Inferior parietal cortex (tissue), 1 donor: ENCODE measurements at regions not wholly inside any gene's neighbourhood (a gene's known extent, or its start where the extent isn't known, plus 50 kb on each side); places are given as distances from the start of the nearest gene placed in this dataset.
A peak's percentile ranks its signal among the peaks of the same experiment; 100 is the strongest.
"Not testable (repeated sequence)": the region's sequence is repeated elsewhere in the genome, so short reads cannot be mapped to it uniquely, and the experiment has no call there.

Experiments used
- DNase-seq: peaks from one replicate; pipeline ENCODE4 v3.0.0-alpha.2; 2016; ENCODE audit errors: extremely low spot score

GRCh38 chr6:115551527-115551926 lies 509.2 kb downstream of the FRK start:
- DNase-seq: peak; percentile 58

DNA sequence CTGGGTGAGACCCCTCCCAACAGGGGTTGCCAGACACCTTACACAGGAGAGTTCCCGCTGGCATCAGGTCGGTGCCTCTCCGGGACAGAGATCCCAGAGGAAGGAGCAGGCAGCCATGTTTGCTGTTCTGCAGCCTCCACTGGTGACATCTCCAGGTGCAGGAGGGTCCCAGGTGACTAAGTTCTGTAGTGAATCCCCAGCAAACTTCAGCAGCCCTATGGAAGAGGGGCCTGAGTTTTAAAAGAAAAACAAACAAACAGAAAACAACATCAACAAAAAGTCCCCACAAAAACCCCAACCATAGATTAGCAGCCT lies 515.1 kb downstream of the FRK start:
- no peak for DNase-seq

DNA sequence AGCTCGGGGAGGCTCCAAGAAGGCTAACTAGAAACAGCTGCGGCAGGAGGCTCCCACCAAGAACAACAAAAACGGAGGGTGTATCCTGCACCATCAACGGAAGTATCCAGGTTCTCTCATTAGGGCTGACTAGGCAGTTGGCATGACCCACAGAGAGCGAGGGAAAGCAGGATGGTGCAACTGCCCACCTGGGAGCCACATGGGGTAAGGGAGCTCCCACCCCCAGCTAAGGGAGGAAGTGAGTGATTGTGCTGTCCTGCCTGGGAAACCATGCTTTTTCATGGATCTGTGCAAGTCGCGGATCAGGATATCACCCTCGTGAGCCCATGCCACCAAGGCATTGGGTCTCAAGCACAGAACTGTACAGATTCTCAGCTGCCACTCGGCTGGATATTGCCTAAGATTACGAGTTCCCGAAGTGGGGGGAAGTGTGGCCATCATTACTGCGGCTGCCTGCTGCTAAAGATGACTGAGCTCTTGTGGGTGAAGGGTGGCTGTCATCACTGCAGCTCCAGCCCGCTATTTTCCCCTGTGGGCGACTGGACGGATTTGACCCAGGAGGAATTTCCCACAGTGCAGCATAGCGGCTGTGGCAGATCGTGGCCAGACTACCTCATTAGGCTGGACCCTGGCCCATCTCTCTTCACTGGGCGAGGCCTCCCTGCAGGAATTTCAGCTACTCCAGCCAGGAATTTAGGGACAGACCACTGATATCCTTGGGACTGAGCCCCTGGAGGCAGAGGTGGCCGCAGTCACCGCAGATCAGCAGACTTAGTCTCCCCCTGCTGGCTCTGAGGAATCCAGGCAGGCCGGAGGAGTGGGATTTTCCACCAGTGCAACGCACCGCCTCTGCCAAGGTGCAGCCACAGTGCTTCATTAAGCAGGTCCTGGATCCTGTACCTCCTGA lies 515.7 kb downstream of the FRK start:
- DNase-seq: no peak

GRCh38 chr6:115540077-115540869 lies 520.4 kb downstream of the FRK start:
- no peak for DNase-seq

- DNase-seq: no peak
Observed at GRCh38 chr6:115539531-115539930, 521.2 kb downstream of the FRK start.

DNA sequence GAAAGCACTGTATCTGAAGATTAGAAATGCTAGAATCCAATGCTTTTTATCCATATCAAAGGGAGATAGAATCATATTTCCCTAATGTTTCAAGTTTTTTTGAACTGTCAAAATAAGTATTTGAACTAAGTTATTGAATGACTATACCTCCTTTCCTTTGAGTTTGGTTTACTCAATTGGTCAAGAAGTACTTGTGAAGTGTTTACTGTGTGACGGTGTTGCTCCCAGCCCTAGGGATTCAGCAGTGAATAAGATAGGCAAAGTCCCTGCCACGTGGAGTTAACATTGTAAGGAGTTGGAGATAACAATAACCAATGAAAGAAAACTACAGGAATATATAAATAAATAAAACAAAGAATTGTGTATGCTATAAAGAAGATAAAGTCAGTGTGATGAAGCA lies 535.9 kb downstream of the FRK start:
- no peak for DNase-seq

- not testable (repeated sequence) for DNase-seq
Observed at GRCh38 chr6:115521747-115522146, 538.9 kb downstream of the FRK start.

DNA sequence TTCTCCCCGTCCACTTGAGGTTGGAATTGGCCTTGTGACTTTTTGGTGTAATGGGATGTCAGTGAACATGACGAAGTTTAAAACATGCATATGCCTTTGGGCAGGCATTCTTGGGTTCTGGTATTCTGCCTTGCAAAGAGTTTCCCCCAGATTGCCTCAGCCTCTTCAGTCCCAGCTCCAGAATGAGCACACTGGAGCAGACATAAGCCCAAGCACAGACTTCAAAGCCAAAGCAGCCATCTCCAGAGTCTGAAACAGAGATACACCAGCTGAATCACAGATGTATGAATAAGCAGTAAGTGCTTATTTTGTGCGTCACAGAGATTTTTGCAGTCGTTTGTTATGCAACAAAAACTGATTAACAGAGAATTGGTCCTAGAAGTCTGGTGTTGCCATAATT lies 546.0 kb downstream of the FRK start:
- no peak for DNase-seq

GRCh38 chr6:115512923-115513322 lies 547.8 kb downstream of the FRK start:
- no peak for DNase-seq

DNA sequence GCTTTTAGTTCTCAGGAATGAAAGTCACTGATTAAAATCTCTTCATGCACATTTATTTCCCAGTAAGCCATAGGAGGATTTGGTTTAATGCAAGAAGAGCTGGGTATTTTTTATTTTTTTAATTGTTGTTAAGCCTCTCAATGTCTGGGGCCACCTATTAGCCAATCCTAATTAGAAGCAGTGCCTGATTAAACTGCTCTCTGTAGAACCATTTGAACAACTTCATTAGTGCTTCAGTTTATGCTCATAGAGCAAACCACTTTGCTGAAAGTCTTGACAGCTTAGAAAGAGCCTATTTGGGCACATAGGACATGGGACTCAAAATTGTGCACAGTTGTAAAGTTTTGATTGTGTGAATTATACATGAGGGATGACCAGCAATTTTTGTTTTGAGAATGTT lies 548.9 kb downstream of the FRK start:
- DNase-seq: no peak

DNA sequence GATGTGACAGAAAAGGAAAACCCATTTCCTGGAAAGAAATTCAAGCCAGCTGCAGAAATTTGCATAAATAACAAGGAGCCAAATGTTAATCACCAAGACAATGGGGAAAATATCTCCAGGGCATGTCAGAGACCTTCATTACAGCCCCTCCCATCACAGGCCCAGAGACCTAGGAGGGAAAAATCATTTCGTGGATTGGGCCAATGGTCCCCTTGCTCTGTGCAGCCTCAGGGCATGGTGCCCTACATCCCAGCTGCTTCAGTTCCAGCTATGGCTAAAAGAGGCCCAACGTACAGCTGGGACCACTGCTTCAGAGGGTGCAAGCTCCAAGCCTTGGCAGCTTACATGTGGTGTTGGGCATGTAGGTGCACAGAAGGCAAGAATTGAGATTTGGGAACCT lies 558.3 kb downstream of the FRK start:
- not testable (repeated sequence) for DNase-seq

- DNase-seq: no peak
Observed at GRCh38 chr6:115495184-115495583, 565.5 kb downstream of the FRK start.

DNA sequence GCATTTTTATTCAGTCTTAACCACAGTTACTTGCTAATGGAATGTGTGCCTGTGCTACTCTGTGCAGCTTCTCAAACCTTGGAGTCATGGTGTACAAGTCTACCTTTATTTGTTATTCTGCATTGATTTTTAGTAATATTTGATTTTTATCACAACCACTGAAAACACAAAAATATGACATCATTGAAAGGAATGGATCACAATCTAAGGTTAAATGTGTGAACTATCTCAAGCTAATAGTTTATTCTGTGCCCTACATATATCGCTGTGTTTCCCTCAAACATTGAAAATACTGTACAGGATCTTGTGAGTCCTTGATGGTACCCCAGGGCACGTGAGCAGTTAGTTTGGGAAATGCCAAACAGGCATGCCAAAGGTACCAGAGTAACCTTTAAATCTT lies 573.4 kb downstream of the FRK start:
- no peak for DNase-seq

DNA sequence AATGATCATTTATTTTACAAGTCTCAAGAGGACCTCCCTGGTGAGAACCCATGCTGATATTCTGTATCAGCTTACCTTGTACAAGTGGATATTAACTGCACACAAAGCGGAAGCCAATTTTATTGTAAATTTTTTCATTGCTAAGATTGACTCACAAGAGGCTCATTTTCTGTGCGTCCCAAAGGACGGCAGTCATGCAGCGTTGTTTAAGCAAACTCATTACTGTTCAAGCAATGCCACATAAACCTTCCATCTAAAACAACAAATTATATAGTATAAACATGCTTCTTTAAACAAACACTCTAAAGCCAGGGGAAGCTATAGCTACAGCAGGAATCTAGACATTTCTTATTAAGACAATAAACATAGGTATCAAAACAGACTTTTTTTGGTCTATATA lies 575.3 kb downstream of the FRK start:
- no peak for DNase-seq

DNA sequence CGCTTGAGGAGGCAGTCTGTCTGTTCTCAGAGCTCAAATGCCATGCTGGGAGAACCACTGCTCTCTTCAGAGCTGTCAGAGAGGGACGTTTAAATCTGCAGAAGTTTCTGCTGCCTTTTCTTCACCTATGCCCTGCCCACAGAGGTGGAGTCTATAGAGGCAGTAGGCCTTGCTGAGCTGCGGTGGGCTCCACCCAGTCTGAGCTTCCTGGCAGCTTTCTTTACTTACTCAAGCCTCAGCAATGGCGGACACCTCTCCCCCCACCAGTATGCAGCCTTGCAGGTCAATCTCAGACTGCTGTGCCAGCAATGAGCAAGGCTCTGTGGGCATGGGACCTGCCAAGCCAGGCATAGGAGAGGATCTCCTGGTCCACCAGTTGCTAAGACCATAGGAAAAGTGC lies 580.1 kb downstream of the FRK start:
- DNase-seq: not testable (repeated sequence)

DNA sequence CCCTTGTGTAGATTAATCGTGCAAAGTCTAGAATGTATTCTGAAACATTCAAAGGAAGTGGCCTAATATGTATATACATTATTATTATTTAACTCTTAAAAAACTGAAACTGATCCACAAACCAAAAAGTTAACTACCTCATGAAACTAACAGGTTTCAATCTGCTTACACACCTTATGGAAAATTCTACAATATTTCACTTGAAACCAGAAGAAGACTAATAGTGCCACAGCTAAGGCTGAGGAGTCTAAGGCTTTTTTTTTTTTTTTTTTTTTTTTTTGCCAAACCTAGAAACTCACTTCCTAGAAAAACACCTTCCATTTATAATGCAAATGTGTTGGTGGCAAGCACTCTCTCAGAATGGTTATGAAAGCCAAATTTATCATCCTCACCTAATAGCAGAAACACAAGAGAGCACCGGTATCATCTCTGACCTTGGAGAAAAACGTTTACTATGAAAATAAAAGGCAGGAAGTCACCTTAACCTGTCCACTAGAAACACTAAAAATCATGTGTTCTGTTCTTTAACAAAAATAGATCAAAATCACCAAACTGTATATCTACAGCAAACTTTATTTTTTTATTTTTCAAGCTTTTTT lies 586.1 kb downstream of the FRK start:
- DNase-seq: no peak

DNA sequence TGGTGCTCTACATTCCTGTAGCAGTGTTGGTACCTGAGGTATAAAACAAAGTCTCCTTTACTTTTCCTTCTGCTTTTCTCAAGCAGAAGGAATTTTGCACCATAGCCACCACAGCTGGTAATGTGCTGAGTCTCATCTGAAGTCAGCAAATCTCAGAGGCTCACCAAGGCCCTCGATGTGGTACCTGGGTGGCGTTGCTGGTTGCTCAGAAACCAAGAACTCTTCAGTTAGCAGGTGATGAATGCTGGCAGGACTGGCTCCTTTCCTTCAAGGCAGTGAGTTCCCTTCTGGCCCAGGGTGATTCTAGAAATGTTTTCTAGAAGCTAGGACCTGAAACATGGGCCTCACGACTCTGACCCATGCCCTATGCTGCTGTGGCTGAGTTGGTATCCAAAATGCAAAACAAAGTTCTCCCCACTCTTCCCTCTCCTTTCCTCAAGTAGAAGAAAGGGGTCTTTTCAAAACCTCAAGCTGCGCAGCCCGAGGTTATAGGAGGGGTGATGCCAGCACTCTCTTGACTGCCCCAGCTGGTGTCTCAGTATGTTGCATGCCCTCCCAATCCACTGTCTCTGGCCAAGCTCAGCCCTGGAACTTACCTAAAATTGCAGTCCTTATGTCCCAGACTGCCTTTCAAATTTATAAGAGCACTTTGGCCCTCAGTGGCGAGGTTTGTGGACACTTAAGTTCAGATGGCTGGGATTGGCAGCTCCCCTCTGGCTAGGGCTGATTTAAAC lies 592.3 kb downstream of the FRK start:
- no peak for DNase-seq

DNA sequence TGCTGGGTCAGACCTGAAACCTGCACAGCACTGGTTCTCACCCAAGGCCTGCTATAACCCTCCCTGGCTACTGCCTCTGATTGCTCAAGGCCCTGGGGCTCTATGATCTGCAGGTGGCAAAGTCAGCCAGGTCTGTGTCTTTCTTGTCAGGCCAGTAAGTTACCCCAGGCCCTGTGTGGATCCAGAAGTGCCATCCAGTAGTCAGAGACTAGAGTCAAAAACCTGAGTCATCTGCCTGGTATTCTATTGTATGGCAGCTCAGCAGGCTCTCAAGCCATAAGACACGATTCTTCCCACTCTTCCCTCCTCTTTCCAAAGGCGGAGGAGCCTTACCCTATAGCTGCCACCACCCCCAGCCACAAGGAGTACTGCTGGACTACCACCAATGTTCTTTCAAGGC lies 593.0 kb downstream of the FRK start:
- no peak for DNase-seq

GRCh38 chr6:115460913-115461312 lies 599.8 kb downstream of the FRK start:
- DNase-seq: no peak

DNA sequence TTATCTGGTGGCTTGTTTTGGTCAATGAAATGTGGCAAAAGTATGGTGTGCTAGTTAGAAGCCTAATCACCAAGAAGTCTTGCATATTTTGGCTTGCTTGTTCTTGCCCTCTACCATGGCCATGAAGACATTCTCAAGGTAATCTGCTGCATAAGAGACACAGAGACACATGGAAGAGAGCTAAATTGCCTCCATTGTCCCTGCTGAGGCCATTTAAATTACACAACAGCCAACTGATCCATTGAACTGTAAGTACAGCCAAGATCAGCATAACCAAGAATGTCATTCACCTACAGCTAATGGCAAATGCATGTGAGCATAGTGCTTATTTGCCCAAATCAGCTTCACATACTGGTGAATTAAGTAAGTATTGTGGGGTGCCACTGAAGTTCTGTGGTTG lies 603.8 kb downstream of the FRK start:
- no peak for DNase-seq

- no peak for DNase-seq
Observed at GRCh38 chr6:115443825-115444478, 616.7 kb downstream of the FRK start.

GRCh38 chr6:115442323-115442722 lies 618.4 kb downstream of the FRK start:
- no peak for DNase-seq
